ENCODE measurements at regions not wholly inside any gene's neighbourhood (a gene's known extent, or its start where the extent isn't known, plus 50 kb on each side); places are given as distances from the start of the nearest gene placed in this dataset.

GRCh38 chr20:4490045-4490444, 196.2 kb upstream of the PRNP start:
- TF ChIP-seq CTCF (IDR thresholded peaks at IDR 0.05; ENCODE audit: low read depth, low read length) (no peak), EZH2phosphoT487 (IDR thresholded peaks at IDR 0.05; ENCODE audit: low read depth) (no peak)
